T follicular helper cell (primary cell): ENCODE measurements at regions not wholly inside any gene's neighbourhood (a gene's known extent, or its start where the extent isn't known, plus 50 kb on each side); places are given as distances from the start of the nearest gene placed in this dataset.
"Not testable (repeated sequence)": the region's sequence is repeated elsewhere in the genome, so short reads cannot be mapped to it uniquely, and the experiment has no call there.

ENCODE experiments used
- DNase-seq: peaks from one replicate; pipeline ENCODE4 v3.0.0-alpha.2; 2020; ENCODE audit warnings: low read depth

GRCh38 chr4:104896660-104897645 lies 249.7 kb upstream of the TET2 start:
- DNase-seq: no peak

GRCh38 chr4:104899863-104900262 lies 246.8 kb upstream of the TET2 start:
- no peak for DNase-seq

GRCh38 chr4:104901438-104901837 lies 245.2 kb upstream of the TET2 start:
- DNase-seq: no peak

- no peak for DNase-seq
Measured at GRCh38 chr4:104901961-104902605, 244.6 kb upstream of the TET2 start.

- DNase-seq: no peak
Measured at GRCh38 chr4:104905065-104905464, 241.6 kb upstream of the TET2 start.

GRCh38 chr4:104905546-104905945 lies 241.1 kb upstream of the TET2 start:
- DNase-seq: no peak

- DNase-seq: no peak
Measured at GRCh38 chr4:104906276-104906675, 240.4 kb upstream of the TET2 start.

GRCh38 chr4:104907074-104907649 lies 239.5 kb upstream of the TET2 start:
- DNase-seq: no peak

GRCh38 chr4:104907991-104908390 lies 238.7 kb upstream of the TET2 start:
- no peak for DNase-seq

GRCh38 chr4:104909376-104909775 lies 237.3 kb upstream of the TET2 start:
- no peak for DNase-seq

- DNase-seq: no peak
Measured at GRCh38 chr4:104912518-104912917, 234.2 kb upstream of the TET2 start.

- DNase-seq: no peak
Measured at GRCh38 chr4:104915373-104915772, 231.3 kb upstream of the TET2 start.

- no peak for DNase-seq
Measured at GRCh38 chr4:104915864-104916263, 230.8 kb upstream of the TET2 start.

- DNase-seq: no peak
Measured at GRCh38 chr4:104919406-104919805, 227.3 kb upstream of the TET2 start.

- DNase-seq: no peak
Measured at GRCh38 chr4:104930298-104930697, 216.4 kb upstream of the TET2 start.

- not testable (repeated sequence) for DNase-seq
Measured at GRCh38 chr4:104930745-104931736, 215.6 kb upstream of the TET2 start.

- peak; percentile 9 for DNase-seq
Measured at GRCh38 chr4:104938624-104939023, 208.1 kb upstream of the TET2 start.

- no peak for DNase-seq
Measured at GRCh38 chr4:104940927-104941326, 205.7 kb upstream of the TET2 start.

GRCh38 chr4:104941661-104942062 lies 205.0 kb upstream of the TET2 start:
- DNase-seq: no peak

GRCh38 chr4:104942990-104943743 lies 203.5 kb upstream of the TET2 start:
- DNase-seq: no peak

GRCh38 chr4:104944596-104944995 lies 202.1 kb upstream of the TET2 start:
- DNase-seq: no peak
